Ovary (tissue), 7 donors: ENCODE measurements at regions not wholly inside any gene's neighbourhood (a gene's known extent, or its start where the extent isn't known, plus 50 kb on each side); places are given as distances from the start of the nearest gene placed in this dataset.

Experiments used
- DNase-seq, 5 donors: peaks; one replicate each; pipeline ENCODE4 v3.0.0-alpha.2; 2019 to 2020
- H3K27ac ChIP-seq, 2 donors: fragments of 200-600 bp; one replicate each; pipeline versions ENCODE4 v1.5.1 to v1.8.0; 2019 to 2022
- H3K27me3 ChIP-seq: fragments of 200-600 bp; one replicate; pipeline ENCODE4 v1.8.0; 2022
- H3K36me3 ChIP-seq: fragments of 200-600 bp; sonication (generic); one replicate; pipeline ENCODE4 v1.5.1; 2019
- H3K4me1 ChIP-seq: one replicate; pipeline ENCODE4 v1.8.1; 2013; ENCODE audit warnings: mild to moderate bottlenecking, moderate library complexity; ENCODE audit not compliant: insufficient read depth
- H3K4me3 ChIP-seq: fragments of 200-600 bp; sonication (generic); one replicate; pipeline ENCODE4 v1.5.1; 2017
- H3K9me3 ChIP-seq, 2 donors: fragments of 200-600 bp in 1 of 2; sonication (generic) in 1 of 2; one replicate each; pipeline versions ENCODE4 v1.5.1 to v1.8.1; 2013 to 2019; ENCODE audit warnings: mild to moderate bottlenecking in 1 of 2, moderate library complexity in 1 of 2
- CTCF ChIP-seq, 3 donors: fragments of 450-650 bp in 2 of 3; fragments of 200-600 bp in 1 of 3; IDR thresholded peaks; one replicate each; pipeline versions ENCODE4 v1.5.1 to v1.8.0; 2016 to 2022; ENCODE audit warnings: antibody characterized with exemption in 3 of 3, mild to moderate bottlenecking in 1 of 3
- EP300 ChIP-seq: sonication (generic); formaldehyde crosslinking; IDR thresholded peaks from one replicate; pipeline ENCODE4 v1.6.1; 2017; ENCODE audit warnings: antibody characterized with exemption
- POLR2A ChIP-seq: fragments of 450-650 bp; IDR thresholded peaks from one replicate; pipeline ENCODE4 v1.6.1; 2017; ENCODE audit warnings: antibody characterized with exemption, mild to moderate bottlenecking, moderate library complexity
- WGBS, 3 donors: extraction: QIAGEN DNeasy Blood & Tissue Kit in 1 of 3; methylation state at CpG; one replicate each; pipeline versions ENCODE4 v1.1.5 to v1.1.7; 2013 to 2017; 5-methylcytosine and 5-hydroxymethylcytosine counted together
- intact Hi-C, 4 donors: fragments of 100-400 bp; cut with DNase I; formaldehyde crosslinking; loops; one replicate each; pipeline versions ENCODE4 v1.11.0 to v1.15.1; 2022 to 2023
- donor health status: DM: no; HTN: no; CAD: no; lungs with moderate emphysema.
- donor health status: DM: no; HTN: no; CAD: no.
- donor health status: Bipolar disorder and iron deficiency.
- donor health status: DM: no; HTN: no; CAD: no.
- donor health status: DM: yes; HTN: yes; CAD: no.

GRCh38 chr2:138086576-138086975, 122.3 kb downstream of the HNMT start:
- Histone ChIP-seq H3K4me3 (no peak overlapping the region), H3K36me3 (no peaks in the 10 kb centered on the region), H3K4me1 (peaks cover 3% of the 10 kb centered on the region), H3K27ac (no peak overlapping the region), H3K9me3 (no peaks in the 10 kb centered on the region), H3K27me3 (no peaks in the 10 kb centered on the region)
- TF ChIP-seq CTCF (IDR thresholded peaks at IDR 0.05) (no peak), EP300 (no peak), POLR2A (no peak)
- intact Hi-C loops, result no loop called here
- DNase-seq, result no peak

GRCh38 chr2:138087751-138088593, 123.7 kb downstream of the HNMT start:
- no peak overlapping the region for H3K27ac ChIP-seq
- H3K9me3 ChIP-seq, result no peaks in the 10 kb centered on the region
- no peaks in the 10 kb centered on the region for H3K36me3 ChIP-seq
- peaks cover 3% of the 10 kb centered on the region for H3K4me1 ChIP-seq
- no peak for TF ChIP-seq CTCF (IDR thresholded peaks at IDR 0.05)
- no peak for TF ChIP-seq POLR2A
- TF ChIP-seq EP300, result no peak
- intact Hi-C loops, result no loop called here
- no peak overlapping the region for H3K4me3 ChIP-seq
- no peak for DNase-seq
- WGBS, 3 donors, result 29 to 50% (median 47%) methylated on average over 13 of the region's 13 CpGs
- no peaks in the 10 kb centered on the region for H3K27me3 ChIP-seq

- TF ChIP-seq CTCF (IDR thresholded peaks at IDR 0.05) (no peak), POLR2A (no peak), EP300 (no peak)
- intact Hi-C loops, result no loop called here
- Histone ChIP-seq H3K4me3 (no peak overlapping the region), H3K36me3 (no peaks in the 10 kb centered on the region), H3K27me3 (no peaks in the 10 kb centered on the region), H3K27ac (no peak overlapping the region), H3K4me1 (peaks cover 3% of the 10 kb centered on the region), H3K9me3 (no peaks in the 10 kb centered on the region)
- WGBS, 3 donors, result 88 to 97% (median 96%) methylated on average over 1 of the region's 1 CpG
- no peak for DNase-seq
These were observed 126.1 kb downstream of the HNMT start for GRCh38 chr2:138090330-138090729.

- Histone ChIP-seq H3K9me3 (no peaks in the 10 kb centered on the region), H3K4me1 (no peaks in the 10 kb centered on the region), H3K27me3 (no peaks in the 10 kb centered on the region), H3K36me3 (no peaks in the 10 kb centered on the region), H3K4me3 (no peak overlapping the region), H3K27ac (no peak overlapping the region)
- 93 to 95% (median 94%) methylated on average over 4 of the region's 4 CpGs for WGBS, 3 donors
- DNase-seq, result no peak
- TF ChIP-seq POLR2A, result no peak
- no peak for TF ChIP-seq CTCF (IDR thresholded peaks at IDR 0.05)
- no peak for TF ChIP-seq EP300
- intact Hi-C loops, result no loop called here
These were observed 129.2 kb downstream of the HNMT start for GRCh38 chr2:138093455-138093854.
